Endothelial cell of umbilical vein (primary cell): ENCODE measurements at regions not wholly inside any gene's neighbourhood (a gene's known extent, or its start where the extent isn't known, plus 50 kb on each side); places are given as distances from the start of the nearest gene placed in this dataset.

ENCODE experiments used
- BruUV-seq: library from RNA; stranded (reverse); fragments of 400-500 nt; replicated peaks from 2 replicates; lab custom pipeline; 2021; lab: Mats Ljungman, UMichigan
- CTCF ChIA-PET: fragments of 300-600, 350-600 bp; sonication (Branson Sonifier 250); formaldehyde crosslinking; loops from one replicate; lab custom pipeline; 2021; ENCODE audit warnings: antibody characterized with exemption, inconsistent platforms; lab: Charles Lee
- POLR2A ChIA-PET: fragments of 300-600, 350-600 bp; sonication (Branson Sonifier 250); formaldehyde crosslinking; loops from one replicate; lab custom pipeline; 2021; ENCODE audit warnings: antibody characterized with exemption, inconsistent platforms; lab: Charles Lee
- DNase-seq: peaks from one replicate; pipeline ENCODE4 v3.0.0-alpha.2; 2011; ENCODE audit warnings: low read depth, low spot score
- FAIRE-seq: peaks from 2 replicates; lab custom pipeline; 2011; peaks lifted over from hg19 to GRCh38; lab: Jason Lieb, UNC
- H2AFZ ChIP-seq: 2 replicates; pipeline ENCODE4 v1.6.0; 2012; ENCODE audit warnings: low read depth, low read length, control low read depth, inconsistent platforms
- H3K27ac ChIP-seq: 2 replicates; pipeline ENCODE4 v1.5.1; 2011; ENCODE audit warnings: low read depth, mild to moderate bottlenecking, control low read depth, low read length, moderate library complexity; ENCODE audit not compliant: insufficient read depth
- H3K27me3 ChIP-seq, 2 experiments: 2 replicates each; pipeline versions ENCODE4 v1.6.0 to v1.6.1; 2011; ENCODE audit warnings: low read length in 2 of 2, mixed read lengths in 1 of 2; ENCODE audit not compliant: control insufficient read depth in 2 of 2, insufficient read depth in 2 of 2
- H3K36me3 ChIP-seq, 2 experiments: 2 replicates in 1 of 2; 3 replicates in 1 of 2; pipeline ENCODE4 v1.5.1; 2011; ENCODE audit warnings: low read length in 2 of 2, mild to moderate bottlenecking in 1 of 2, moderate library complexity in 1 of 2; ENCODE audit not compliant: control insufficient read depth in 2 of 2, insufficient read depth in 2 of 2; ENCODE audit errors: extremely low read depth in 1 of 2
- H3K4me1 ChIP-seq: 3 replicates; pipeline ENCODE4 v1.5.1; 2011; ENCODE audit warnings: mild to moderate bottlenecking, low read length; ENCODE audit not compliant: control insufficient read depth, insufficient read depth; ENCODE audit errors: extremely low read depth
- H3K4me2 ChIP-seq: 2 replicates; pipeline ENCODE4 v1.6.1; 2011; ENCODE audit warnings: low read length, control low read depth, mixed read lengths; ENCODE audit not compliant: insufficient read depth
- H3K4me3 ChIP-seq, 3 experiments: fragments of 200-600 bp in 1 of 3; sonication (generic), shearing (Covaris generic) in 1 of 3; replicated peaks in 1 of 3; 2 replicates each; pipeline ENCODE4 v1.5.1; 2011 to 2016; ENCODE audit warnings: control low read depth in 3 of 3, low read length in 3 of 3, mild to moderate bottlenecking in 2 of 3, inconsistent platforms in 1 of 3, low read depth in 1 of 3, moderate library complexity in 1 of 3; ENCODE audit not compliant: insufficient read depth in 1 of 3
- H3K79me2 ChIP-seq: 2 replicates; pipeline ENCODE4 v1.6.0; 2012; ENCODE audit warnings: low read length, inconsistent platforms; ENCODE audit not compliant: control insufficient read depth, insufficient read depth
- H3K9ac ChIP-seq: replicated peaks from 2 replicates; pipeline ENCODE3; 2011; ENCODE audit warnings: low read length, control low read depth; ENCODE audit not compliant: insufficient read depth; ENCODE audit errors: extremely low read depth
- H3K9me1 ChIP-seq: replicated peaks from 3 replicates; pipeline ENCODE4 v1.6.0; 2011; ENCODE audit warnings: mild to moderate bottlenecking, low read length; ENCODE audit not compliant: control insufficient read depth, insufficient read depth; ENCODE audit errors: extremely low read depth
- H3K9me3 ChIP-seq: replicated peaks from 2 replicates; pipeline ENCODE4 v1.5.1; 2012; ENCODE audit warnings: low read length, inconsistent platforms; ENCODE audit not compliant: control insufficient read depth, insufficient read depth
- H4K20me1 ChIP-seq: replicated peaks from 2 replicates; pipeline ENCODE3; 2011; ENCODE audit warnings: mild to moderate bottlenecking, low read length; ENCODE audit not compliant: control insufficient read depth, insufficient read depth; ENCODE audit errors: extremely low read depth
- CTCF ChIP-seq, 2 donors: IDR thresholded peaks; 1 replicate in 1 of 2; 2 replicates in 1 of 2; pipeline ENCODE4 v1.5.1; 2011; ENCODE audit warnings: low read length in 2 of 2, mild to moderate bottlenecking in 2 of 2, moderate library complexity in 2 of 2, control low read depth in 1 of 2, inconsistent platforms in 1 of 2, low read depth in 1 of 2; ENCODE audit not compliant: insufficient read depth in 1 of 2; ENCODE audit errors: extremely low read depth in 1 of 2
- EZH2 ChIP-seq: IDR thresholded peaks from 2 replicates; pipeline ENCODE4 v1.6.1; 2012; ENCODE audit warnings: borderline replicate concordance, low read depth, mild to moderate bottlenecking, moderate library complexity, low read length, inconsistent platforms; ENCODE audit not compliant: severe bottlenecking
- FOS ChIP-seq: IDR thresholded peaks from 2 replicates; pipeline ENCODE4 v1.6.1; 2011; ENCODE audit warnings: mild to moderate bottlenecking, low read length, moderate library complexity, borderline replicate concordance; ENCODE audit not compliant: insufficient read depth
- GATA2 ChIP-seq: IDR thresholded peaks from 2 replicates; pipeline ENCODE4 v1.7.0; 2011; ENCODE audit warnings: low read depth, mild to moderate bottlenecking, moderate library complexity, mixed read lengths, low read length; ENCODE audit not compliant: insufficient read length, insufficient read depth
- JUN ChIP-seq: IDR thresholded peaks from 2 replicates; pipeline ENCODE4 v1.6.1; 2011; ENCODE audit warnings: borderline replicate concordance, low read depth; ENCODE audit not compliant: insufficient read length, insufficient read depth
- MAX ChIP-seq: IDR thresholded peaks from 2 replicates; pipeline ENCODE4 v1.6.1; 2011; ENCODE audit not compliant: insufficient read depth, insufficient read length
- MYC ChIP-seq: IDR thresholded peaks from one replicate; pipeline ENCODE4 v1.6.1; 2011; ENCODE audit warnings: mild to moderate bottlenecking, low read depth, low read length
- POLR2A ChIP-seq: IDR thresholded peaks from 2 replicates; pipeline ENCODE4 v1.6.1; 2012; ENCODE audit warnings: low read depth, mild to moderate bottlenecking, control low read depth, low read length
- POLR2AphosphoS5 ChIP-seq: IDR thresholded peaks from 2 replicates; pipeline ENCODE4 v1.6.1; 2012; ENCODE audit warnings: low read depth, mild to moderate bottlenecking, control low read depth, low read length, moderate library complexity; ENCODE audit not compliant: insufficient read depth
- dilution Hi-C: fragments of 300-500 bp; cut with MboI; formaldehyde crosslinking; loops from one replicate; pipeline ENCODE4 v1.15.0; 2019; ENCODE audit warnings: low sequenced_read_pairs; ENCODE audit not compliant: extremely low pct_ligation_motif_present
- intact Hi-C: fragments of 100-400 bp; cut with micrococcal nuclease; formaldehyde crosslinking; loops from one replicate; pipeline ENCODE4 v1.10.0; 2022

GRCh38 chr17:34464812-34465211 is 101.8 kb upstream of the CCL1 start:
- intact Hi-C loops (no loop called here), dilution Hi-C loops (no loop called here)
- H3K9ac ChIP-seq = no peak overlapping the region
- no peak overlapping the region for H3K4me3 ChIP-seq
- no peaks in the 10 kb centered on the region for H3K36me3 ChIP-seq
- no peaks in the 10 kb centered on the region for H3K9me3 ChIP-seq
- DNase-seq = no peak
- TF ChIP-seq POLR2A (no peak), GATA2 (no peak), EZH2 (no peak), CTCF (IDR thresholded peaks at IDR 0.05; ENCODE audit: extremely low read depth in 1 of 2, insufficient read depth in 1 of 2, low read depth in 1 of 2, low read length in 2 of 2) (no peak), JUN (no peak), FOS (no peak), MYC (no peak), POLR2AphosphoS5 (no peak), MAX (no peak)
- no peaks in the 10 kb centered on the region for H3K79me2 ChIP-seq
- POLR2A ChIA-PET = no interaction called here
- no peak overlapping the region for H3K4me2 ChIP-seq
- CTCF ChIA-PET = no interaction called here
- BruUV-seq = no TSS peak
- no peak for FAIRE-seq
- H4K20me1 ChIP-seq = no peaks in the 10 kb centered on the region
- H2AFZ ChIP-seq = no peak overlapping the region
- no peaks in the 10 kb centered on the region for H3K4me1 ChIP-seq
- no peaks in the 10 kb centered on the region for H3K9me1 ChIP-seq
- H3K27me3 ChIP-seq = no peaks in the 10 kb centered on the region
- no peak overlapping the region for H3K27ac ChIP-seq
